ENCODE measurements at regions not wholly inside any gene's neighbourhood (a gene's known extent, or its start where the extent isn't known, plus 50 kb on each side); places are given as distances from the start of the nearest gene placed in this dataset.
A peak's percentile ranks its signal among the peaks of the same experiment; 100 is the strongest.

- TF ChIP-seq REST (IDR thresholded peaks at IDR 0.05; ENCODE audit: unreplicated experiment) = no peak
- TF ChIP-seq EZH2 (IDR thresholded peaks at IDR 0.05; ENCODE audit: low read depth, unreplicated experiment) = no peak
- TF ChIP-seq ETS1 (IDR thresholded peaks at IDR 0.05) = no peak
- TF ChIP-seq EZH2phosphoT487 (IDR thresholded peaks at IDR 0.05; ENCODE audit: unreplicated experiment) = no peak
- no peak for TF ChIP-seq NANOG (IDR thresholded peaks at IDR 0.05; ENCODE audit: borderline replicate concordance)
- no peak for TF ChIP-seq CTCF (conservative IDR thresholded peaks at IDR 0.05; ENCODE audit: low read depth in 2 of 2)
- no peak for TF ChIP-seq POLR2AphosphoS5 (IDR thresholded peaks at IDR 0.05; ENCODE audit: low read depth)
- TF ChIP-seq STAT1 (IDR thresholded peaks at IDR 0.05; ENCODE audit: unreplicated experiment) = no peak
- TF ChIP-seq ZNF331 (CRISPR knock-in tag; IDR thresholded peaks at IDR 0.05; ENCODE audit: low read depth) = no peak
- no peak for TF ChIP-seq JUNB (IDR thresholded peaks at IDR 0.05; ENCODE audit: unreplicated experiment)
These were observed 75.9 kb upstream of the COL3A1 start (continued) for GRCh38 chr2:188898261-188898660.

DNA sequence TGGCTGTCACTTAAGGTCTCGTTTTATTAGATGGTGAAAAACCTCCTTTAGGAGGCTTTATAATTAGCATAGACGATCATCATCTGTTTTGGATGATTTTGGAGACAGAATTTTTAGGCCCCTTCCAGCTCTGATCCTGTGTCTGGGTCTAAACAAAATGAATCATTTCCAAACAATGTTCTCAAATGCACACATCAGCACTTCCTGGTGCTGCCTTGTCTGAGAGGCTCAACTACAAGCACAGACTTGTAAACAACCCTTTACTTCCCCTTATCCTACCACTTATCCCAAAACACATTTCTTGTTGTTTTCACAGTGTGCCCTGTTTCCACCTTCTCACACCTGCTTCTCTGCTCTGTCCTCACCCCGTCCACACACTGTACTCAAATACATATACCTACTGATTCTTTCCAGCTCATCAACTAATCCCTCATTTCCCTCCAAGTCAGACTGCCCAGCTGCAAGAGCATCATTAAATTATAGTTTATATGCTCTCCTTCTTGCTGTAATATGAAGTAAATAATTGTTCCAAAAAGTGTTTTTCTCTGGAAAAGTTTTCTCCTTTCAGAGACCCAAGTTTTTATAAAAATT is 71.2 kb upstream of the COL3A1 start:
- Histone ChIP-seq H3K79me2 (replicated peaks; ENCODE audit: insufficient read depth) (no peaks in the 10 kb centered on the region), H3K4me3 (no peak overlapping the region), H3K27me3 (ENCODE audit: insufficient read depth) (no peaks in the 10 kb centered on the region), H3K4me1 (ENCODE audit: insufficient read depth) (no peaks in the 10 kb centered on the region), H4K20me1 (replicated peaks; ENCODE audit: insufficient read depth) (no peaks in the 10 kb centered on the region), H3K36me3 (ENCODE audit: insufficient read depth) (no peaks in the 10 kb centered on the region), H3K9me2 (ENCODE audit: insufficient read depth) (peaks cover 4% of the 10 kb centered on the region; the same call in 1 of the 2 replicates), H2AFZ (peak overlapping the region; percentile 91; the same call in 1 of the 2 replicates), H3F3A (replicated peaks; ENCODE audit: low read depth) (no peaks in the 10 kb centered on the region), H3K4me2 (no peak overlapping the region), H3K27ac (ENCODE audit: low read depth) (no peak overlapping the region)
- Mint-ChIP-seq H3K9me3 (no peaks in the 10 kb centered on the region), H3K27me3 (ENCODE audit: insufficient read depth, low read depth, poor library complexity) (peaks cover 2% of the 10 kb centered on the region), H3K27ac (peak overlapping the region; percentile 30; the same call in 1 of the 2 replicates), H3K4me1 (no peaks in the 10 kb centered on the region), H3K36me3 (ENCODE audit: low read depth) (no peaks in the 10 kb centered on the region), H3K4me3 (no peak overlapping the region)
- ATAC-seq (no peak), DNase-seq (ENCODE audit: low spot score) (no peak)
- TF ChIP-seq ETS1 (IDR thresholded peaks at IDR 0.05) (no peak), EZH2phosphoT487 (IDR thresholded peaks at IDR 0.05; ENCODE audit: unreplicated experiment) (no peak), JUNB (IDR thresholded peaks at IDR 0.05; ENCODE audit: unreplicated experiment) (no peak), REST (IDR thresholded peaks at IDR 0.05; ENCODE audit: unreplicated experiment) (no peak), ZNF331 (CRISPR knock-in tag; IDR thresholded peaks at IDR 0.05; ENCODE audit: low read depth) (no peak), CTCF (conservative IDR thresholded peaks at IDR 0.05; ENCODE audit: low read depth in 2 of 2) (no peak)
